Parathyroid adenoma (tissue), 2 donors: ENCODE measurements at regions not wholly inside any gene's neighbourhood (a gene's known extent, or its start where the extent isn't known, plus 50 kb on each side); places are given as distances from the start of the nearest gene placed in this dataset.
"Not testable (repeated sequence)": the region's sequence is repeated elsewhere in the genome, so short reads cannot be mapped to it uniquely, and the experiment has no call there.

Experiments
- H2AFZ ChIP-seq: fragments of 300-600 bp; sonication (generic); one replicate; pipeline ENCODE4 v1.7.0; 2017; ENCODE audit warnings: antibody characterized with exemption, mild to moderate bottlenecking
- H3K27ac ChIP-seq: fragments of 300-600 bp; sonication (generic); one replicate; pipeline ENCODE4 v1.7.0; 2017
- H3K27me3 ChIP-seq: fragments of 300-600 bp; sonication (generic); one replicate; pipeline ENCODE4 v1.7.0; 2017; ENCODE audit warnings: low read length; ENCODE audit not compliant: control insufficient read depth, insufficient read depth
- H3K36me3 ChIP-seq: fragments of 300-600 bp; sonication (generic); one replicate; pipeline ENCODE4 v1.7.0; 2017; ENCODE audit warnings: low read length; ENCODE audit not compliant: control insufficient read depth, insufficient read depth
- H3K4me1 ChIP-seq: fragments of 300-600 bp; sonication (generic); one replicate; pipeline ENCODE4 v1.7.0; 2017; ENCODE audit warnings: control low read depth
- H3K4me2 ChIP-seq: fragments of 300-600 bp; sonication (generic); one replicate; pipeline ENCODE4 v1.7.0; 2017; ENCODE audit warnings: low read length
- H3K4me3 ChIP-seq: fragments of 300-600 bp; sonication (generic); one replicate; pipeline ENCODE4 v1.7.0; 2017; ENCODE audit warnings: low read depth, low read length
- H3K79me2 ChIP-seq: fragments of 300-600 bp; sonication (generic); one replicate; pipeline ENCODE4 v1.7.0; 2017; ENCODE audit warnings: control low read depth
- H3K9ac ChIP-seq: fragments of 300-600 bp; sonication (generic); one replicate; pipeline ENCODE4 v1.7.0; 2017; ENCODE audit warnings: mild to moderate bottlenecking
- H3K9me3 ChIP-seq: fragments of 300-600 bp; sonication (generic); one replicate; pipeline ENCODE4 v1.7.0; 2017; ENCODE audit warnings: low read length; ENCODE audit not compliant: control insufficient read depth
- TF ChIP-seq, protein P1 (sequence below): fragments of 300-600 bp; sonication (generic); IDR thresholded peaks from one replicate; pipeline ENCODE4 v1.7.0; 2017; ENCODE audit warnings: antibody characterized with exemption, mild to moderate bottlenecking
- donor health status: primary hyperparathyroidism.

DNA sequence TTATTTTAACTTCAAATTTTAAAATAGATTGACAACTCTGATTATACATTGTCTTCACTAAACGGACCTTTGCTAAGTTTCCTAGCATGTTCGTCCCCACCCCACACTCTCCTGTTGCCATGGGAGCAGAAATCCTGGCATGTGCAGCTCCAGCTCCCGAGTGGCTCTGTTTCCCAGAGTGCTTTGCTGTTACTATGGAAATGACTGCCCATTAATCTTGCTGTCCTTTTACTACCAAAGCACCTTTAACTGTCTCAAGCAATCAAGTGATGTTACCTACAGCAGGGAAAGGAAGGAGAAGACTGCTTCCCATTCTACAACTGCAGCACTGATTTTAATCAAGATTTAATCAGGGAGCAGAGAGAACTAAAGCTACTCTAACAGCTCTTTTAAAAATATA, 212.0 kb upstream of the KIF2A start:
- Histone ChIP-seq H3K4me3 (peak overlapping the region; percentile 38), H3K4me2 (peak overlapping the region; percentile 20), H3K4me1 (peaks cover 5% of the 10 kb centered on the region), H3K27ac (no peak overlapping the region), H3K27me3 (no peaks in the 10 kb centered on the region), H3K9ac (no peak overlapping the region), H2AFZ (peak overlapping the region; percentile 69), H3K9me3 (no peaks in the 10 kb centered on the region), H3K79me2 (no peaks in the 10 kb centered on the region), H3K36me3 (no peaks in the 10 kb centered on the region)
- TF ChIP-seq, protein P1, sequence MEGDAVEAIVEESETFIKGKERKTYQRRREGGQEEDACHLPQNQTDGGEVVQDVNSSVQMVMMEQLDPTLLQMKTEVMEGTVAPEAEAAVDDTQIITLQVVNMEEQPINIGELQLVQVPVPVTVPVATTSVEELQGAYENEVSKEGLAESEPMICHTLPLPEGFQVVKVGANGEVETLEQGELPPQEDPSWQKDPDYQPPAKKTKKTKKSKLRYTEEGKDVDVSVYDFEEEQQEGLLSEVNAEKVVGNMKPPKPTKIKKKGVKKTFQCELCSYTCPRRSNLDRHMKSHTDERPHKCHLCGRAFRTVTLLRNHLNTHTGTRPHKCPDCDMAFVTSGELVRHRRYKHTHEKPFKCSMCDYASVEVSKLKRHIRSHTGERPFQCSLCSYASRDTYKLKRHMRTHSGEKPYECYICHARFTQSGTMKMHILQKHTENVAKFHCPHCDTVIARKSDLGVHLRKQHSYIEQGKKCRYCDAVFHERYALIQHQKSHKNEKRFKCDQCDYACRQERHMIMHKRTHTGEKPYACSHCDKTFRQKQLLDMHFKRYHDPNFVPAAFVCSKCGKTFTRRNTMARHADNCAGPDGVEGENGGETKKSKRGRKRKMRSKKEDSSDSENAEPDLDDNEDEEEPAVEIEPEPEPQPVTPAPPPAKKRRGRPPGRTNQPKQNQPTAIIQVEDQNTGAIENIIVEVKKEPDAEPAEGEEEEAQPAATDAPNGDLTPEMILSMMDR: no peak

- TF ChIP-seq, protein P1: no peak
- no peak overlapping the region for H2AFZ ChIP-seq
Observed at GRCh38 chr5:62097361-62097760, 208.6 kb upstream of the KIF2A start.

GRCh38 chr5:62100201-62100600, 205.8 kb upstream of the KIF2A start:
- Histone ChIP-seq H3K4me3 (no peak overlapping the region), H3K36me3 (no peaks in the 10 kb centered on the region), H3K27me3 (no peaks in the 10 kb centered on the region), H2AFZ (no peak overlapping the region), H3K9ac (no peak overlapping the region), H3K4me1 (no peaks in the 10 kb centered on the region), H3K79me2 (no peaks in the 10 kb centered on the region), H3K9me3 (no peaks in the 10 kb centered on the region), H3K27ac (no peak overlapping the region), H3K4me2 (no peak overlapping the region)
- TF ChIP-seq, protein P1: no peak

More at GRCh38 chr5:62097361-62097760, 208.6 kb upstream of the KIF2A start:
- Histone ChIP-seq H3K9me3 (no peaks in the 10 kb centered on the region), H3K27ac (no peak overlapping the region), H3K79me2 (no peaks in the 10 kb centered on the region), H3K36me3 (no peaks in the 10 kb centered on the region), H3K4me1 (peaks cover 5% of the 10 kb centered on the region), H3K27me3 (no peaks in the 10 kb centered on the region), H3K4me3 (no peak overlapping the region), H3K4me2 (no peak overlapping the region), H3K9ac (no peak overlapping the region)

DNA sequence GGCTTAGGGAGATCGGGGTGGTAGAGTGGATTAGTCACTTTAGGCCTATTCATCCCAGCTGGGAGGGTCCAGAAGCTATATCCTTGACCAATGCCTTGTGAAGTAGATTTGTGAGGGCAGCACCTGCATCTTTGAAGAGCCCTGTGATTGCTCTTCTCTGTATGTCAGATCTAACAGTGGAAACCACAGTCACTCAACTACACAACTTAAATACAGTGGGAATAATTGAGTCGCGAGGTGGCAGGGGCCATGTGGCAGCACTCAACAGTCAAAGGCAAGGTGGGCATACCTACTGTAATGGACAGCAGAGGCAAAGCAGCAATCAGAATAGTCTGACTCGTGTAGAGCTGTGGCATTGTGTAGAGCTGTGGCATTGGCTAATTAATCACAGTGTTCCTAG, 202.1 kb upstream of the KIF2A start:
- H3K36me3 ChIP-seq, H3K9ac ChIP-seq, H3K27me3 ChIP-seq, H3K9me3 ChIP-seq, H3K4me2 ChIP-seq, H2AFZ ChIP-seq, H3K79me2 ChIP-seq, H3K4me1 ChIP-seq, H3K4me3 ChIP-seq, H3K27ac ChIP-seq: not testable (repeated sequence)

DNA sequence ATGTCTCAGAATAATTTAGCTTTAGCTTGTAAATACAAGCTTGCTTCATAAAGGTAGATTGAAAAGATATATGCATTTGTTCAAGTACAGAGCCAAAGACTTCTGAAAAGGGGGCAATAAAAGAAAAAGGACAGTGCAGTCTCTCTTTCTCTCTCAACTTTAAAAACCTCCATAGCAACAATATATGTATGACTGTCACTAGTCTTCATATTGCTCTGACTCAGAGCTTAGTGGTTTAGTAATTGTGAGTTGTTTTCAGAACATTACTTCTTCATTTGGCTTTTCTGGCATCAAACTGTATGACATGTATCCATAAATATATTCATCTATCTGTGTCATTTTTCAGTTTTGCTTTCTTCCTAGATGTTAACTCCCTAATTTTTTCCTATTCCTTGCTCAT, 194.6 kb upstream of the KIF2A start:
- TF ChIP-seq, protein P1: no peak
- no peak overlapping the region for H3K4me2 ChIP-seq
- H3K79me2 ChIP-seq: no peaks in the 10 kb centered on the region
- H3K36me3 ChIP-seq: no peaks in the 10 kb centered on the region
- H3K27me3 ChIP-seq: no peaks in the 10 kb centered on the region
- H3K27ac ChIP-seq: no peak overlapping the region
- H3K9ac ChIP-seq: no peak overlapping the region
- H3K4me1 ChIP-seq: no peaks in the 10 kb centered on the region
- H3K9me3 ChIP-seq: no peaks in the 10 kb centered on the region
- H2AFZ ChIP-seq: no peak overlapping the region
- H3K4me3 ChIP-seq: no peak overlapping the region
